Heart right ventricle (tissue), 16 donors: ENCODE measurements at regions not wholly inside any gene's neighbourhood (a gene's known extent, or its start where the extent isn't known, plus 50 kb on each side); places are given as distances from the start of the nearest gene placed in this dataset.

Source experiments
- ATAC-seq, 8 donors: fragments of 200-7000 bp; cut with Tn5 transposase; one replicate each; pipeline ENCODE4 v1.9.1; 2020; ENCODE audit warnings: mild to moderate bottlenecking in 8 of 8, moderate library complexity in 8 of 8, moderate number of reproducible peaks in 1 of 8
- DNase-seq, 2 donors: peaks; one replicate each; pipeline ENCODE4 v3.0.0-alpha.2; 2020
- H3K27ac ChIP-seq, 10 donors: fragments of 200-600 bp; sonication (generic) in 2 of 10; one replicate each; pipeline versions ENCODE4 v1.5.0 to v1.8.0; 2020 to 2022; ENCODE audit warnings: mild to moderate bottlenecking in 3 of 10
- H3K27me3 ChIP-seq, 7 donors: fragments of 200-600 bp; one replicate each; pipeline ENCODE4 v1.8.0; 2021 to 2022; ENCODE audit warnings: mild to moderate bottlenecking in 2 of 7
- H3K36me3 ChIP-seq, 9 donors: fragments of 200-600 bp; sonication (generic) in 1 of 9; one replicate each; pipeline versions ENCODE4 v1.5.0 to v1.8.0; 2020 to 2022; ENCODE audit warnings: mild to moderate bottlenecking in 2 of 9
- H3K4me1 ChIP-seq, 9 donors: fragments of 200-600 bp; sonication (generic) in 1 of 9; one replicate each; pipeline versions ENCODE4 v1.5.0 to v1.8.0; 2020 to 2022; ENCODE audit warnings: mild to moderate bottlenecking in 4 of 9
- H3K4me3 ChIP-seq, 10 donors: fragments of 200-600 bp; sonication (generic) in 2 of 10; one replicate each; pipeline versions ENCODE4 v1.5.0 to v1.8.0; 2020 to 2022; ENCODE audit warnings: mild to moderate bottlenecking in 7 of 10, moderate library complexity in 2 of 10
- H3K9me3 ChIP-seq, 11 donors: fragments of 200-600 bp in 10 of 11; sonication (generic) in 2 of 11; one replicate each; pipeline versions ENCODE4 v1.5.0 to v1.8.0; 2013 to 2022; ENCODE audit warnings: mild to moderate bottlenecking in 2 of 11, control low read depth in 1 of 11, moderate library complexity in 1 of 11
- CTCF ChIP-seq, 9 donors: fragments of 200-600 bp; sonication (generic) in 2 of 9; IDR thresholded peaks; one replicate each; pipeline versions ENCODE4 v1.5.0 to v1.8.0; 2021 to 2022; ENCODE audit warnings: antibody characterized with exemption in 9 of 9, mild to moderate bottlenecking in 5 of 9, moderate library complexity in 1 of 9
- WGBS, 2 donors: extraction: QIAGEN DNeasy Blood & Tissue Kit; methylation state at CpG; one replicate each; pipeline ENCODE4 v1.1.7; 2013; ENCODE audit warnings: inconsistent platforms in 1 of 2; 5-methylcytosine and 5-hydroxymethylcytosine counted together
- intact Hi-C, 10 donors: fragments of 100-400 bp; cut with DNase I; formaldehyde crosslinking; loops; one replicate each; pipeline versions ENCODE4 v1.11.1 to v1.14.2; 2022
- donor health status: Arrhythmogenic right ventricular cardiomyopathy.
- donor health status: ischemic (EF 13 %, LVEDD 7.1; RV severe dilation, severe dysfunction).
- donor health status: healthy with polysubstance abuse.
- donor health status: DM: no; HTN: yes; CAD: no.
- donor health status: DM: no; HTN: no; CAD: no.
- donor health status: ischemic (EF 25% LVEDD 6.9; RV normal size, moderate dysfunction).
- donor health status: ischemic (EF 25% LVEDD 5.7; RV mildly dilated, moderate dysfunction).
- donor health status: healthy.
- donor health status: DM: yes; HTN: yes; CAD: no.
- donor health status: Ischemic cardiomyopathy.
- donor health status: ischemic (EF 35%, LVEDD 5.7; RV mildly dilated, moderate dysfunction).
- donor health status: nonischemic (EF 11% LVEDD 7.7; RV severe dilation, severe dysfunction).
- donor health status: DM: yes; HTN: yes; CAD: no.
- donor health status: PGD.
- donor health status: ischemic (EF 29% LVEDD 5.4; RV normal size, mild dysfunction).
- donor health status: nonischemic (EF 23%, LVEDD 6.1; RV moderate dilation, normal function).

- no peaks in the 10 kb centered on the region for H3K27me3 ChIP-seq
- H3K4me1 ChIP-seq, result no peaks in the 10 kb centered on the region
- no peak overlapping the region for H3K27ac ChIP-seq
- WGBS, 2 donors, result 43 to 47% methylated on average over 4 of the region's 4 CpGs
- H3K4me3 ChIP-seq, result no peak overlapping the region
- H3K36me3 ChIP-seq, result no peaks in the 10 kb centered on the region
- DNase-seq, result no peak
- ATAC-seq, result no peak
- intact Hi-C loops, result no loop called here
- H3K9me3 ChIP-seq, result no peaks in the 10 kb centered on the region
- no peak for TF ChIP-seq CTCF (IDR thresholded peaks at IDR 0.05)
Observed at GRCh38 chr9:79127661-79128060, 444.1 kb upstream of the TLE4 start.

GRCh38 chr9:79129865-79130480 lies 441.8 kb upstream of the TLE4 start:
- Histone ChIP-seq H3K9me3 (no peaks in the 10 kb centered on the region), H3K4me1 (no peaks in the 10 kb centered on the region), H3K27ac (no peak overlapping the region), H3K36me3 (no peaks in the 10 kb centered on the region), H3K4me3 (no peak overlapping the region), H3K27me3 (no peaks in the 10 kb centered on the region)
- 39 to 43% methylated on average over 8 of the region's 8 CpGs for WGBS, 2 donors
- DNase-seq (peak; percentile 18 to 35), ATAC-seq (no peak)
- TF ChIP-seq CTCF (IDR thresholded peaks at IDR 0.05), result peak; percentile 6 to 81 (median 70)
- intact Hi-C loops, result no loop called here

GRCh38 chr9:79131246-79131774 lies 440.5 kb upstream of the TLE4 start:
- no peaks in the 10 kb centered on the region for H3K27me3 ChIP-seq
- no peaks in the 10 kb centered on the region for H3K4me1 ChIP-seq
- no peak overlapping the region for H3K27ac ChIP-seq
- ATAC-seq (no peak), DNase-seq (no peak)
- H3K36me3 ChIP-seq, result no peaks in the 10 kb centered on the region
- intact Hi-C loops, result no loop called here
- TF ChIP-seq CTCF (IDR thresholded peaks at IDR 0.05), result no peak
- no peaks in the 10 kb centered on the region for H3K9me3 ChIP-seq
- H3K4me3 ChIP-seq, result no peak overlapping the region
- WGBS, 2 donors, result 72 to 78% methylated on average over 2 of the region's 2 CpGs

- intact Hi-C loops, result no loop called here
- H3K27me3 ChIP-seq, result no peaks in the 10 kb centered on the region
- TF ChIP-seq CTCF (IDR thresholded peaks at IDR 0.05), result no peak
- DNase-seq, result no peak
- no peaks in the 10 kb centered on the region for H3K9me3 ChIP-seq
- H3K27ac ChIP-seq, result no peak overlapping the region
- no peaks in the 10 kb centered on the region for H3K4me1 ChIP-seq
- WGBS, 2 donors, result 62 to 64% methylated on average over 4 of the region's 4 CpGs
- H3K36me3 ChIP-seq, result no peaks in the 10 kb centered on the region
- no peak overlapping the region for H3K4me3 ChIP-seq
- no peak for ATAC-seq
Observed at GRCh38 chr9:79131824-79132377, 439.9 kb upstream of the TLE4 start.
